Activated CD4-positive, alpha-beta T cell treated with anti-CD3 and anti-CD28 coated beads, Interleukin-2, Interleukin-4, amounts not matched to agents 100 ng/mL and 50 ng/mL, durations not matched to agents 16 hours and 8 hours (primary cell): ENCODE measurements at regions not wholly inside any gene's neighbourhood (a gene's known extent, or its start where the extent isn't known, plus 50 kb on each side); places are given as distances from the start of the nearest gene placed in this dataset.
"Not testable (repeated sequence)": the region's sequence is repeated elsewhere in the genome, so short reads cannot be mapped to it uniquely, and the experiment has no call there.

Experiments used
- DNase-seq: peaks from one replicate; pipeline ENCODE4 v3.0.0-alpha.2; 2020; ENCODE audit warnings: low spot score

DNA sequence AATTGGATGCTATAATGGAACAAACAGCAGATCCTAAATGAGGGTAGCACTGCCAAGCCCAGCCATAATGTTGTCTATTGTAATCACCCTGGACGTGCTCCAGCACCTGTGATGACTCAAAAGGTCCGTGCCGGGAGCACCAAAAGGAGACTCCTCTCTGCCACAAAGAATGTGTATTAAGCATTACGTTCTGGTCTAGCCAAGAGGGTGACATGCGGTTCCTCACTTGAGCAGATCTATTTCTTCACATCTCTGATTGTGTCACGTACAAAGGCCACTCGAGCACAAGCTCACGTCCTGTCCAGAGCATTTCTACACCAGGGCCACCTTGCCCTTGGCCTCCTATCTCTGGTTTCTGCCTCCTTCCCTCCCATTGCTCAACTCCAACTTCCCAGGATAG, 219.9 kb upstream of the IRS2 start:
- no peak for DNase-seq

DNA sequence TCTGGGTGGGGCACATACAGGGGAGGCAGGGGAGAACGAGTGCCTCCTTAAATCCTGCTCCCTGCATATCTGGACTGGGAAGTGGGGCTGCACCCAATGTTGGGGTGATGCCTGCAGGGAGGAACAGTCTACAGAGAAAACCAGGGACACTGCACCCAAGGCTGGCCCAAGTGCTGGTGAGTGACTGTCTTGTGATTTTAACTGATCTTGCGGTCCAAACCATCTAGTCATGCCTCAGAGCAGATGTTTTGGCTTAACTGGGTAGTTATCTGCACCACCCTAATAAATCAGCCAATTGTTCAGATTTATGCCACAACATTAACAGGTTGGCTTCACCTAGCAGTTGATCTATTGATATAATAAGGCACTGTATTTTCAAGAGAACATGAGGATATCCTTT, 219.2 kb upstream of the IRS2 start:
- DNase-seq, result no peak

DNA sequence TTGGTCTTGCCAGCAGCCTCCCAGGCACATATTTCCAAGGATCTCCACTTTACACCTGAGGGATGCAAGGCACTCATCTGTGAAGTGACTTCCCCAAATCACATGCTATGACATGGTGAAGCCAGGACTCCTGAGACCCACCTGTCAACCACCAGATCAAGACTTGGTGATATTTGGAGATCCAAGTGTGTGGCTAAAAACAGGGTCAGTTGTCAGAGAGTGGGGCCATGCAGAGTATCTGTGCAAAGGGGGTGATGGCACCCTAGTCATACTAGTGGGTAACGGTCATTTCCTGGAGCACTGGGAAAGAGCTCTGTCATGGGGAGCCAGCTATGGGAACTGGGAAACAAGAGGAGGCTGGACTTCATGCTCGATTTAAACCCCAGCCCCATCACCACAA, 218.4 kb upstream of the IRS2 start:
- DNase-seq, result no peak

DNA sequence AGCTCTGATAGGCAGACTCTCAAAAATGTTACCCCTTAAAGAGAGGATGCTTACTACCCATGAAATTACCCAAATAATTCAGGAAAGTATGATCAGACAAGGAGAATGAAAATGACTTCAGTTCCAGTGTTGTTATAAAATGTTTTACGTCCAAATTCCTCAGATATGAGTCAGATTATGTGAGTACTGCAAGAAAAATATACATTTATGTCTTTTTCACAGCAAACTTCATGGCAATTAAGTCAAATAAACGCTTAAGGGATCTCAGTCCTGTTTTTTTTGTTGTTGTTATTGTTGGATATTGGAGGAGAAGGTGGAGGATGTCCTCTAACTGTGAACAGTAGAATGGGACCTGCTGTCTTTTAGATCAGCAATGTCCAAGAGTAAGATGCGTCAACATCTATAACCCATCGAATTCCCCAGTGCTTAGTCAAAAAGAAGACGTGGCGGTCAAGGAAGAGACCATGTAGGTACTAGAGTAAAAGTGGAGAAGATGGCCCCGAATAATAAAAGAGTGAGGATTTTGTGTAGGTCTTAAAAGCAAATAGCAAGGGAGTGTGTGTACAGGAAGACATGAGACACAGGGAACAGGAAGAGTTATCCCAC, 215.4 kb upstream of the IRS2 start:
- DNase-seq, result no peak

DNA sequence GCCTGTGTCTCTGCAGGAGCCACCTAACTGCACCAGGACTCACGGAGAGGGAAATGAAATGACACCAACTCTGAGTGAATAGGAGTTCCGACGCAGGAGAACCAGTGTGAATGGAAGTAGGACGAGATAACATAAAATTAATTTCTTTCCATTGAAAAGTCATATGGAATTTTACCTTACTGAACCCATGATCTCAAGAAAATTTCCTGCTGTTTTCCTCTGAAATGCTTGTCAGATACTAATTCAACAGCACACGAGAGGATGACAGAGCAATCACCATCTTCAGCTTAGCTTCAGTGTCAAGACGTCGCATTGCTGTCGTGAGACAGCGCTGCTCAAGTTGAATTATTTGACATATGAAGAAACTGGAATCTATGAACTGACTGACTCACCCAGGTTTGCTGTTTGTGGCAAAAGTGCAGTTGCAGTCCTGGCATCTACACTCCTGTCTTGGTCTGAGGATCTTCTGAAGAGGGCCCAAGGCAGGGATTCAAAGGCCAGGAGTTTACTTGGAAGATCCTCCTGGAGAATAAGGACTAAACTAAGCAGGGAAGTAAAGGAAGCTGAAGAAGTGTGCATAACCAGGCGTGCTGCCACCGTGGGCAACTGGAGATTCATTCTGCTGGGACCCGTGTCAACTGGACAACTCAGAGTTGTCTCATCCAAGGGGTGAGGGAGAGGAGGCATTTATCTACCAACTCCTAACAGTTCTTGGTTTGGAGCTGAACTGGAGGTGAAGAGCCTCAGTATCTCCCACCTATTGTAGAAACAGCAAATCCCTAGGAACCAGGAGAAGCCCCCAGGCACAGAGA, 214.4 kb upstream of the IRS2 start:
- no peak for DNase-seq

- DNase-seq, result no peak
Measured at GRCh38 chr13:109999659-110000533, 213.5 kb upstream of the IRS2 start.

- no peak for DNase-seq
Measured at GRCh38 chr13:109998684-109999533, 212.5 kb upstream of the IRS2 start.

GRCh38 chr13:109998037-109998436, 211.7 kb upstream of the IRS2 start:
- DNase-seq, result no peak

GRCh38 chr13:109997056-109997595, 210.7 kb upstream of the IRS2 start:
- not testable (repeated sequence) for DNase-seq

GRCh38 chr13:109996404-109996960, 210.1 kb upstream of the IRS2 start:
- DNase-seq, result no peak

DNA sequence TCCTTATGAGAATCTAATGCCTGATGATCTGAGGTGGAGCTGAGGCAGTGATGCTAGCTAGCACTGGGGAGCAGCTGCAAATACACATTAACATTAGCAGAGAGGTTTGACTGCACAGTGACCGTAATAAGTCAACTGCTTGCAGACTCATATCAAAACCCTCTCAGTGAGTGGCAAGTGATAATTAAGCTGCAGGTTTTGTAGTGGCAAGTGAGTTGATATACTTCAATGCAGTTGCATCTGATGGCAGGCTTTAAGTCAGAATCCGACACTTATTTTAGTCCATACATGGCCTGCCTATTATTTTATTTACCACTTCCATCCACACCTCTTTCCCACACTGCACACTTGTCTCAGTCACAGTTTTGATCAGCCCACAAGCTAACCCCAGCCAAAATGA, 209.2 kb upstream of the IRS2 start:
- no peak for DNase-seq

- DNase-seq, result no peak
Measured at GRCh38 chr13:109990296-109990695, 203.9 kb upstream of the IRS2 start.

- DNase-seq, result no peak
Measured at GRCh38 chr13:109989686-109990085, 203.3 kb upstream of the IRS2 start.

DNA sequence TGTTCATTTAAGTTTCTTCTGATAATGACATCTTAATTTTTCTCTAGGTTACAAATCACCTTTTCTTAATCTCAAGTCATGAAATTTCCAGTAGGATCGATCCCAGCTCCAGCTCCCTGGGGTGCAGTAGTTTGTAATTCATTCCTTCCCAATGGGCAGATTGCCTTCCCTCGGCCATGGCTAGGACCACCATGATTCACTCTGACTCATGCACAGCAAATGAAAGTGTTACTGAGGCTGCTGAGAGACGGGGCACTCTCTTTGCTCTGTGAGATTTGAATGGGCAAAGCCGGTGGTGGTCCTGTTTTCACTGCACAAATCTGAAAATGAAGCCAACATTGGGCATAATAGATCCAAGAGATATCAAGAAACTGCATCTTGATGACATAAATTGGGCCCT, 202.8 kb upstream of the IRS2 start:
- DNase-seq, result no peak

DNA sequence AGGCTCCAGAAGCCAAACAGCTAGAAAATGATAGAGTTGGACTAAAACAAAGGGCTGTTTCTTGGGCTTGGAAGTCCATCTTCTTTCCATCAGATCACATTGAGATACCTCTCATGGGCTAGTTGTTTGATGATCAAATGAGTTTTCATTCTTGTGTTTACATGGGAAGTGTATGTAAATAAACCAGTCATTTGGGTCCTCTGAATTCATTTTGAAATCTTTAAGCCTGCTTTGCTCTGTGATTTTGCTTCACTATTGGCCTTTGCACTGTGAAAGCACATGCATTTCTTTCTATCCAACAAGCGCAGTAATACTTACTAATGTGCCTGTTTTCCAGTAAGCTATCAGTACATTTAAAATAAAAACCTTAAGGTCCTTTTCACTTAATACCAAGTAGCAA, 200.5 kb upstream of the IRS2 start:
- DNase-seq, result no peak

- no peak for DNase-seq
Measured at GRCh38 chr13:109985871-109986450, 199.6 kb upstream of the IRS2 start.

GRCh38 chr13:109983447-109983846, 197.1 kb upstream of the IRS2 start:
- no peak for DNase-seq

- DNase-seq, result no peak
Measured at GRCh38 chr13:109981000-109981399, 194.6 kb upstream of the IRS2 start.

- not testable (repeated sequence) for DNase-seq
Measured at GRCh38 chr13:109979676-109980075, 193.3 kb upstream of the IRS2 start.

GRCh38 chr13:109979228-109979627, 192.8 kb upstream of the IRS2 start:
- no peak for DNase-seq
